ENCODE measurements at regions not wholly inside any gene's neighbourhood (a gene's known extent, or its start where the extent isn't known, plus 50 kb on each side); places are given as distances from the start of the nearest gene placed in this dataset.
"Not testable (repeated sequence)": the region's sequence is repeated elsewhere in the genome, so short reads cannot be mapped to it uniquely, and the experiment has no call there.

DNA sequence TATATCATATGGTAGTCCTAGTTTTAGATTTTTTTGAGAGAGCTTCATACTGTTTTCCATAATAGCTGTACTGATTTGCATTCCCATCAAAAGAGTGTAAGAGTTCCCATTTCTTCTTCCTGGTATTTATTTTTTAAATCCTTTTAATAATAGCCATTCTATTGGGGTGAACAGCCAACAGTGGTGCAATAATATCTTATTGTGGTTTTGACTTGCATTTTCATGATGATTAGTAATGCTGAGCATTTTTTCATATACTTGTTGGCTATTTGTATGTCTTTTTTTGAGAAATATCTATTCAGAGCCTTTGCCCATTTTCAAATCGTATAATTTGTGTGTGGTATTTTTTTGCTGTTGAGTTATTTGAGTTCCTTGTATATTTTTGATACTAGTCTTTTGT is 167.4 kb downstream of the FZD1 start:
- intact Hi-C loops (cut with DNase I) = no loop called here
- no peak for DNase-seq
- H3K9me3 ChIP-seq = no peaks in the 10 kb centered on the region
- TF ChIP-seq, protein P1, sequence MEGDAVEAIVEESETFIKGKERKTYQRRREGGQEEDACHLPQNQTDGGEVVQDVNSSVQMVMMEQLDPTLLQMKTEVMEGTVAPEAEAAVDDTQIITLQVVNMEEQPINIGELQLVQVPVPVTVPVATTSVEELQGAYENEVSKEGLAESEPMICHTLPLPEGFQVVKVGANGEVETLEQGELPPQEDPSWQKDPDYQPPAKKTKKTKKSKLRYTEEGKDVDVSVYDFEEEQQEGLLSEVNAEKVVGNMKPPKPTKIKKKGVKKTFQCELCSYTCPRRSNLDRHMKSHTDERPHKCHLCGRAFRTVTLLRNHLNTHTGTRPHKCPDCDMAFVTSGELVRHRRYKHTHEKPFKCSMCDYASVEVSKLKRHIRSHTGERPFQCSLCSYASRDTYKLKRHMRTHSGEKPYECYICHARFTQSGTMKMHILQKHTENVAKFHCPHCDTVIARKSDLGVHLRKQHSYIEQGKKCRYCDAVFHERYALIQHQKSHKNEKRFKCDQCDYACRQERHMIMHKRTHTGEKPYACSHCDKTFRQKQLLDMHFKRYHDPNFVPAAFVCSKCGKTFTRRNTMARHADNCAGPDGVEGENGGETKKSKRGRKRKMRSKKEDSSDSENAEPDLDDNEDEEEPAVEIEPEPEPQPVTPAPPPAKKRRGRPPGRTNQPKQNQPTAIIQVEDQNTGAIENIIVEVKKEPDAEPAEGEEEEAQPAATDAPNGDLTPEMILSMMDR (IDR thresholded peaks at IDR 0.05) = no peak
- H3K27me3 ChIP-seq = no peaks in the 10 kb centered on the region
- no peak overlapping the region for H3K4me3 ChIP-seq
- no peaks in the 10 kb centered on the region for H3K4me1 ChIP-seq
- H3K36me3 ChIP-seq = no peaks in the 10 kb centered on the region
- ATAC-seq = no peak
- no peak overlapping the region for H3K27ac ChIP-seq

DNA sequence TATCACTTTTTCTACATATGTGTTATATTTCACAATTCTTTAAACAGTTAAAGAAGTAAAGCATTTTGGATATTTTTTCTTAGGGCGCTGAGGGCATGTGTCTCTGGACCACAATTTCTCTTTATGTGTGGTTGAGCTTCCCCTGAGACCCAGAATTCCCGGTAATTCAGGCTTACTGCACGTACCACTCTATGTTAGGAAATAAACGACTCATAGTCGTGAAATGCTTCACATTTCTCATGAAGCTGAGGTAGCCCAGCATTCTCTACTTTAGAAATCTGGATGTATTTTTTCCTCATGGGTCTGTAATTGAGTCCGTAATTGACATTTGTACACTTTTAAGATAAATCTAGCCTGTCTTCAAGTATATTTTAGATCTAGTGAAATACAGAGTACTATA is 170.6 kb downstream of the FZD1 start:
- ATAC-seq (no peak), DNase-seq (no peak)
- H3K36me3 ChIP-seq = no peaks in the 10 kb centered on the region
- no peak overlapping the region for H3K4me3 ChIP-seq
- H3K9me3 ChIP-seq = no peaks in the 10 kb centered on the region
- H3K27ac ChIP-seq = no peak overlapping the region
- no peaks in the 10 kb centered on the region for H3K4me1 ChIP-seq
- TF ChIP-seq, protein P1 (IDR thresholded peaks at IDR 0.05) = no peak
- intact Hi-C loops (cut with DNase I) = no loop called here
- no peaks in the 10 kb centered on the region for H3K27me3 ChIP-seq

DNA sequence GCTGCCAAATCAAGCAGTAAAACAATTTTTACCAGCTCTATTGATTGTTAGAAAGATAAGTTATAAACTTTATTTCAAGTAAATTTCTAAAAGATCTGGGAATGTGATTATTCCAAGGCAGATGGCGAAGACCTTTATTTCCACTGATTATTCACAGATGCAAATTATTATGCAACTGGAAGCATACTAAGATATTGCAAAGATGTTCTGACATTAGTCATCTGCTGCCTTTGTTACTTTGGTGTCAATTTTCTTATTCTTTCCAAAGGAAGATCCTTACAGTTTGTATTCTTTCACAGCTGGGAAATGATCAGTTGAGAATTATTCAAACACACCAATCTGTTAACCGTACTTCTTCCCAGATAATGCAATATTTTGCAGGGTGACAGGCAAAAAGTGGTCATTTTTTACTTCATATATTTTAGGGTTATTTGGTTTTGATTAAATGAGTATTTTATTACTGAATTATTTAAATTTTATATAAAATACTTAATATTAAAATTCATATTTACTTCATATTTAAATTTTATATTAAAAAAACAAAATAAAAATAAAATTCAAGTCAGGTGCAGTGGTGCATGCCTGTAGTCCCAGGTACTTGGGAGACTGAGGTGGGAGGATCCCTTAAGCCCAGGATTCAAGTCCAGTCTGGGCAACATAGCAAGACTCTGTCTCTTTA is 171.3 kb downstream of the FZD1 start:
- H3K27ac ChIP-seq = no peak overlapping the region
- DNase-seq (no peak), ATAC-seq (no peak)
- intact Hi-C loops (cut with DNase I) = no loop called here
- H3K9me3 ChIP-seq = peaks cover 0 to 5% of the 10 kb centered on the region in 2 donors
- no peaks in the 10 kb centered on the region for H3K36me3 ChIP-seq
- H3K27me3 ChIP-seq = no peaks in the 10 kb centered on the region
- H3K4me3 ChIP-seq = no peak overlapping the region
- no peaks in the 10 kb centered on the region for H3K4me1 ChIP-seq
- TF ChIP-seq, protein P1 (IDR thresholded peaks at IDR 0.05) = no peak

- DNase-seq = peak in 1 of 4 donors; percentile 1
- H3K4me1 ChIP-seq = no peaks in the 10 kb centered on the region
- peaks cover 0 to 14% of the 10 kb centered on the region in 2 donors for H3K9me3 ChIP-seq
- H3K27ac ChIP-seq = no peak overlapping the region
- H3K4me3 ChIP-seq = no peak overlapping the region
- no peak for ATAC-seq
- H3K27me3 ChIP-seq = no peaks in the 10 kb centered on the region
- no peaks in the 10 kb centered on the region for H3K36me3 ChIP-seq
- TF ChIP-seq, protein P1 (IDR thresholded peaks at IDR 0.05) = no peak
- intact Hi-C loops (cut with DNase I) = no loop called here
Measured at GRCh38 chr7:91436655-91437054, 172.4 kb downstream of the FZD1 start.

- DNase-seq; H3K27me3 ChIP-seq; H3K4me1 ChIP-seq; H3K27ac ChIP-seq; intact Hi-C loops (cut with DNase I); ATAC-seq; H3K36me3 ChIP-seq; H3K4me3 ChIP-seq: not testable (repeated sequence)
- H3K9me3 ChIP-seq = peaks cover 0 to 14% of the 10 kb centered on the region in 2 donors
Measured at GRCh38 chr7:91440198-91440597, 176.0 kb downstream of the FZD1 start.

GRCh38 chr7:91443862-91444261 is 179.6 kb downstream of the FZD1 start:
- DNase-seq = no peak
- intact Hi-C loops (cut with DNase I) = no loop called here
- Histone ChIP-seq H3K4me1 (no peaks in the 10 kb centered on the region), H3K9me3 (peaks cover 0 to 29% of the 10 kb centered on the region in 2 donors), H3K27ac (no peak overlapping the region), H3K27me3 (no peaks in the 10 kb centered on the region), H3K4me3 (no peak overlapping the region), H3K36me3 (no peaks in the 10 kb centered on the region)
- TF ChIP-seq, protein P1 (IDR thresholded peaks at IDR 0.05) = no peak
- ATAC-seq = no peak
